HG02970 (cell line): ENCODE measurements at regions not wholly inside any gene's neighbourhood (a gene's known extent, or its start where the extent isn't known, plus 50 kb on each side); places are given as distances from the start of the nearest gene placed in this dataset.

Experiments
- ATAC-seq: cut with Tn5 transposase; IDR thresholded peaks from one replicate; pipeline ENCODE4 v1.9.1; 2021; ENCODE audit warnings: mild to moderate bottlenecking, moderate library complexity, moderate number of reproducible peaks; ENCODE audit not compliant: unreplicated experiment, low FRiP score

GRCh38 chrX:22392133-22392948 is 119.6 kb downstream of the CBLL2 start:
- ATAC-seq, result no peak

GRCh38 chrX:22395372-22395771 is 122.7 kb downstream of the CBLL2 start:
- no peak for ATAC-seq

GRCh38 chrX:22396408-22396807 is 123.7 kb downstream of the CBLL2 start:
- no peak for ATAC-seq

GRCh38 chrX:22397566-22397965 is 124.9 kb downstream of the CBLL2 start:
- no peak for ATAC-seq

- no peak for ATAC-seq
Observed at GRCh38 chrX:22399437-22400192, 126.9 kb downstream of the CBLL2 start.

GRCh38 chrX:22404297-22404696 is 131.6 kb downstream of the CBLL2 start:
- no peak for ATAC-seq

GRCh38 chrX:22406201-22406737 is 133.6 kb downstream of the CBLL2 start:
- ATAC-seq, result no peak

- no peak for ATAC-seq
Observed at GRCh38 chrX:22409418-22409817, 136.7 kb downstream of the CBLL2 start.

GRCh38 chrX:22424122-22424915 is 151.6 kb downstream of the CBLL2 start:
- ATAC-seq, result no peak

GRCh38 chrX:22424919-22425318 is 152.2 kb downstream of the CBLL2 start:
- no peak for ATAC-seq

GRCh38 chrX:22429704-22430103 is 157.0 kb downstream of the CBLL2 start:
- no peak for ATAC-seq

GRCh38 chrX:22430701-22431100 is 158.0 kb downstream of the CBLL2 start:
- no peak for ATAC-seq

- ATAC-seq, result no peak
Observed at GRCh38 chrX:22433292-22434070, 160.8 kb downstream of the CBLL2 start.

GRCh38 chrX:22445880-22446279 is 173.2 kb downstream of the CBLL2 start:
- no peak for ATAC-seq

- ATAC-seq, result no peak
Observed at GRCh38 chrX:22462959-22463358, 190.2 kb downstream of the CBLL2 start.

GRCh38 chrX:22467571-22467970 is 194.9 kb downstream of the CBLL2 start:
- no peak for ATAC-seq

- no peak for ATAC-seq
Observed at GRCh38 chrX:22481436-22481835, 208.7 kb downstream of the CBLL2 start.

GRCh38 chrX:22486296-22486695 is 213.6 kb downstream of the CBLL2 start:
- no peak for ATAC-seq

- ATAC-seq, result no peak
Observed at GRCh38 chrX:22516893-22517292, 244.2 kb downstream of the CBLL2 start.
